Hepatocyte (in vitro differentiated cells): ENCODE measurements at regions not wholly inside any gene's neighbourhood (a gene's known extent, or its start where the extent isn't known, plus 50 kb on each side); places are given as distances from the start of the nearest gene placed in this dataset.

ENCODE experiments used
- DNase-seq: peaks from one replicate; pipeline ENCODE4 v3.0.0-alpha.2; 2016; ENCODE audit warnings: low spot score
- H2AFZ ChIP-seq: fragments of 200-600 bp; sonication (generic); 2 replicates; pipeline ENCODE4 v1.6.0; 2016; ENCODE audit warnings: antibody characterized with exemption, mild to moderate bottlenecking
- H3K27ac ChIP-seq: fragments of 200-600 bp; sonication (generic); 2 replicates; pipeline ENCODE4 v1.5.1; 2016; ENCODE audit warnings: mild to moderate bottlenecking
- H3K27me3 ChIP-seq: fragments of 200-600 bp; sonication (generic); 2 replicates; pipeline ENCODE4 v1.6.1; 2016
- H3K36me3 ChIP-seq: fragments of 200-600 bp; sonication (generic); replicated peaks from 2 replicates; pipeline ENCODE4 v1.5.1; 2016; ENCODE audit warnings: low read depth; ENCODE audit not compliant: insufficient read depth
- H3K4me1 ChIP-seq: fragments of 200-600 bp; sonication (generic); 2 replicates; pipeline ENCODE4 v1.5.1; 2016; ENCODE audit warnings: mild to moderate bottlenecking, moderate library complexity; ENCODE audit not compliant: insufficient read depth
- H3K4me2 ChIP-seq: fragments of 200-600 bp; sonication (generic); 2 replicates; pipeline ENCODE4 v1.6.0; 2016
- H3K4me3 ChIP-seq: fragments of 200-600 bp; sonication (generic); 2 replicates; pipeline ENCODE4 v1.5.1; 2016; ENCODE audit warnings: mild to moderate bottlenecking
- H3K79me2 ChIP-seq: fragments of 200-600 bp; sonication (generic); 2 replicates; pipeline ENCODE4 v1.6.0; 2017; ENCODE audit warnings: mild to moderate bottlenecking
- H3K9me2 ChIP-seq: fragments of 200-600 bp; sonication (generic); replicated peaks from 2 replicates; pipeline ENCODE4 v1.6.0; 2017; ENCODE audit warnings: mild to moderate bottlenecking; ENCODE audit not compliant: insufficient read depth
- H3K9me3 ChIP-seq: fragments of 200-600 bp; sonication (generic); 2 replicates; pipeline ENCODE4 v1.5.1; 2016; ENCODE audit warnings: low read depth, mild to moderate bottlenecking
- H4K20me1 ChIP-seq: fragments of 200-600 bp; sonication (generic); 2 replicates; pipeline ENCODE4 v1.6.0; 2016; ENCODE audit warnings: mild to moderate bottlenecking; ENCODE audit not compliant: insufficient read depth, poor library complexity, severe bottlenecking
- EZH2 ChIP-seq: fragments of 200-600 bp; sonication (generic); IDR thresholded peaks from 2 replicates; pipeline ENCODE4 v1.6.1; 2016; ENCODE audit warnings: antibody characterized with exemption, mild to moderate bottlenecking, borderline replicate concordance
- EZH2phosphoT487 ChIP-seq: fragments of 200-600 bp; sonication (generic); IDR thresholded peaks from one replicate; pipeline ENCODE4 v1.6.1; 2018; ENCODE audit warnings: antibody characterized with exemption, mild to moderate bottlenecking, low read depth, moderate library complexity; ENCODE audit not compliant: unreplicated experiment, severe bottlenecking
- WGBS: methylation state at CpG from one replicate; pipeline ENCODE4 v1.1.6; 2016; ENCODE audit warnings: low lambda C conversion rate; ENCODE audit errors: missing lambda C conversion rate; 5-methylcytosine and 5-hydroxymethylcytosine counted together
- TF ChIP-seq, protein P1 (sequence below): fragments of 200-600 bp; sonication (generic); IDR thresholded peaks from 2 replicates; pipeline ENCODE4 v1.5.1; 2016; ENCODE audit warnings: antibody characterized with exemption, mild to moderate bottlenecking; ENCODE audit not compliant: poor library complexity

DNA sequence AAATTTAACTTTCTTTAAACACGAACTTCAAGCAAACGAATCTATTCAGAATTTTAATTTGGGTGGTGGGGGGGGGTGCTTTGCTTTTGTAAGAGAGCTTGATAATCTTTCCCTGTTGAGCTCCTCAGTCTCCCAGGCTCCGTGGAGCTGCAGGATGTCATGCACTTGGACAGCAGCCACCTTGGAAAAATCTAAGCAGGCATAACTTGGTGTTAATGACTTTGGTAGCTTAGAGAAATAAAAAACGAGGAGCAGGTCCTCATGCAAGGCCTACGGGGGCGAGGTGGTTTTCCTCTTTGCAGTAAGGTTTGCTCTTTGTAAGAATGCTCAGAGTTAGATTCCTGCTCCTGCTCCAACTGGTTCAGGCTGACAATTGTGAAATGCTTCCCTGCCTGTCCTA is 102.3 kb downstream of the EDN1 start:
- no peaks in the 10 kb centered on the region for H3K9me2 ChIP-seq
- no peak overlapping the region for H3K27ac ChIP-seq
- H3K27me3 ChIP-seq, result no peaks in the 10 kb centered on the region
- no peaks in the 10 kb centered on the region for H4K20me1 ChIP-seq
- H3K36me3 ChIP-seq, result no peaks in the 10 kb centered on the region
- H3K4me1 ChIP-seq, result peaks cover 4% of the 10 kb centered on the region
- 81% methylated on average over 6 of the region's 6 CpGs for WGBS
- no peak overlapping the region for H2AFZ ChIP-seq
- TF ChIP-seq EZH2phosphoT487, result no peak
- TF ChIP-seq, protein P1, sequence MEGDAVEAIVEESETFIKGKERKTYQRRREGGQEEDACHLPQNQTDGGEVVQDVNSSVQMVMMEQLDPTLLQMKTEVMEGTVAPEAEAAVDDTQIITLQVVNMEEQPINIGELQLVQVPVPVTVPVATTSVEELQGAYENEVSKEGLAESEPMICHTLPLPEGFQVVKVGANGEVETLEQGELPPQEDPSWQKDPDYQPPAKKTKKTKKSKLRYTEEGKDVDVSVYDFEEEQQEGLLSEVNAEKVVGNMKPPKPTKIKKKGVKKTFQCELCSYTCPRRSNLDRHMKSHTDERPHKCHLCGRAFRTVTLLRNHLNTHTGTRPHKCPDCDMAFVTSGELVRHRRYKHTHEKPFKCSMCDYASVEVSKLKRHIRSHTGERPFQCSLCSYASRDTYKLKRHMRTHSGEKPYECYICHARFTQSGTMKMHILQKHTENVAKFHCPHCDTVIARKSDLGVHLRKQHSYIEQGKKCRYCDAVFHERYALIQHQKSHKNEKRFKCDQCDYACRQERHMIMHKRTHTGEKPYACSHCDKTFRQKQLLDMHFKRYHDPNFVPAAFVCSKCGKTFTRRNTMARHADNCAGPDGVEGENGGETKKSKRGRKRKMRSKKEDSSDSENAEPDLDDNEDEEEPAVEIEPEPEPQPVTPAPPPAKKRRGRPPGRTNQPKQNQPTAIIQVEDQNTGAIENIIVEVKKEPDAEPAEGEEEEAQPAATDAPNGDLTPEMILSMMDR, result no peak
- no peak for TF ChIP-seq EZH2
- no peak for DNase-seq
- no peaks in the 10 kb centered on the region for H3K79me2 ChIP-seq
- H3K4me2 ChIP-seq, result no peak overlapping the region
- H3K4me3 ChIP-seq, result no peak overlapping the region
- no peaks in the 10 kb centered on the region for H3K9me3 ChIP-seq

DNA sequence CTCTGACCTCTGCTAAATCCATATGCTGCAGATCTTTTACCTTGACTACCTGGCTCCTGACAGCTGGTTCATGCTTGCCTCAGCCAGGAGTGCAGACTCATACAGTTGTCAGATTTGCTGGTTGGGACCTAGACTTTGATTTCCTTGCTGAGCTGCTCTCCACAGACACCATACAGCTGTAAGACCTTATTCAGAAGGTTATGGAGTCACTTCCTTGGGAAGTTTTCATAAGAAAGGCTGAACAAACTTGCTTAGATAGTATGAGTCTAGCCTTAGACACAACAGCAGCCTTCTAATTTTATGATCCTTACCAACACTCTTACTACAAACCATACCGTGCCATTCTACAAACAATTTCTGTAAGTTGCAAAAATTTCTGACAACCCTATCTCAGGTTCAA is 102.9 kb downstream of the EDN1 start:
- Histone ChIP-seq H2AFZ (no peak overlapping the region), H3K79me2 (no peaks in the 10 kb centered on the region), H3K27ac (no peak overlapping the region), H3K36me3 (no peaks in the 10 kb centered on the region), H3K27me3 (no peaks in the 10 kb centered on the region), H4K20me1 (no peaks in the 10 kb centered on the region), H3K4me2 (no peak overlapping the region), H3K4me1 (peaks cover 4% of the 10 kb centered on the region), H3K9me3 (no peaks in the 10 kb centered on the region), H3K4me3 (no peak overlapping the region), H3K9me2 (no peaks in the 10 kb centered on the region)
- no peak for TF ChIP-seq EZH2phosphoT487
- TF ChIP-seq, protein P1, result no peak
- no peak for TF ChIP-seq EZH2
- WGBS, result 100% methylated on average over 1 of the region's 1 CpG
- DNase-seq, result no peak

DNA sequence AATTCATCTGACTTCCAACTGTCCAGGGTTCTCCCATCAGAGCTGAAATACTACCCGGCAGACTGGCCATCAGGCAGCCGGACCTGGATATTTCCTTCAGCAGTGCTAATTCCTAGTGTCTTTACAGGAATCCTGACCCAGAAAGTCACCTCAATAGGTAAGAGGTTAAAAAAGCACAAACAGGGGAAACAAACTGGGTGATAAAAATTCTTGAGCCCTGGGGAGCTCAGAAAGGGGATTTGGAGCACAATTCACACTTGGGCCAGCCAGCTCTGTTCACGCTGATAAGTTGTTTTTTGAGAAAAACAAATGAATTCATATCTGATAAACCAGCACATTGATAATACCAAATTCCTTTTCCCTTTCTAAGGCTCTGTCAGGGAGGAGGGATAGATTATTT is 104.0 kb downstream of the EDN1 start:
- Histone ChIP-seq H2AFZ (no peak overlapping the region), H3K79me2 (no peaks in the 10 kb centered on the region), H3K9me2 (no peaks in the 10 kb centered on the region), H3K9me3 (no peaks in the 10 kb centered on the region), H3K27me3 (no peaks in the 10 kb centered on the region), H3K36me3 (no peaks in the 10 kb centered on the region), H4K20me1 (no peaks in the 10 kb centered on the region), H3K4me3 (no peak overlapping the region), H3K4me2 (no peak overlapping the region), H3K27ac (no peak overlapping the region), H3K4me1 (peaks cover 4% of the 10 kb centered on the region)
- TF ChIP-seq, protein P1, result no peak
- no peak for TF ChIP-seq EZH2phosphoT487
- WGBS, result 90% methylated on average over 3 of the region's 3 CpGs
- no peak for DNase-seq

DNA sequence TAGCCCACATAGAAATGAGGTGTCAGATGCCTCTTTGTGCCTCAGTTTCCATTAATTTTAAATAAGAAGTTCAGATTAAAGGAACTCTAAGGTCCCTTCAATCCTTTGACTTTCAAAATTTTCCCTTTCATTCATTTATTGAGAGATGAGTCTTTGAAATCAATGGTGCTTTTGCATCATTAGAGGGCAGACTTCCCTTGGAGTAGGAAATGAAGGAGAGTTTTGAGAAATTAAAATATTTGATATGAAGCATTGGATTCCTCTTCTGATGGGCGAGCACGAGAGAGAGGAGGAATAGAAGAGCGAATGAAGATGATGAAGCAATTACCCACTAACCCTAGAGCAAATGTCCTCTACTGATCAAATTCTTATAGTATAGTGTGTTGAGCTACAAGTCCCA is 105.7 kb downstream of the EDN1 start:
- TF ChIP-seq, protein P1, result no peak
- TF ChIP-seq EZH2 (no peak), EZH2phosphoT487 (no peak)
- H3K27ac ChIP-seq, result no peak overlapping the region
- no peaks in the 10 kb centered on the region for H3K27me3 ChIP-seq
- H3K4me3 ChIP-seq, result no peak overlapping the region
- no peak overlapping the region for H3K4me2 ChIP-seq
- H3K36me3 ChIP-seq, result no peaks in the 10 kb centered on the region
- no peak overlapping the region for H2AFZ ChIP-seq
- WGBS, result 92% methylated on average over 3 of the region's 3 CpGs
- no peaks in the 10 kb centered on the region for H3K79me2 ChIP-seq
- no peaks in the 10 kb centered on the region for H3K9me3 ChIP-seq
- DNase-seq, result no peak
- H3K9me2 ChIP-seq, result no peaks in the 10 kb centered on the region
- H4K20me1 ChIP-seq, result no peaks in the 10 kb centered on the region
- H3K4me1 ChIP-seq, result peaks cover 4% of the 10 kb centered on the region
